Osteoblast (primary cell): ENCODE measurements at regions not wholly inside any gene's neighbourhood (a gene's known extent, or its start where the extent isn't known, plus 50 kb on each side); places are given as distances from the start of the nearest gene placed in this dataset.

ENCODE experiments used
- DNase-seq: peaks from one replicate; pipeline ENCODE4 v3.0.0; 2011; ENCODE audit warnings: low spot score, mixed read lengths; ENCODE audit not compliant: insufficient read length; ENCODE audit errors: missing footprints
- H2AFZ ChIP-seq: 2 replicates; pipeline ENCODE4 v1.6.0; 2011; ENCODE audit warnings: mild to moderate bottlenecking, low read length
- H3K27ac ChIP-seq: 2 replicates; pipeline ENCODE4 v1.5.1; 2011; ENCODE audit warnings: mild to moderate bottlenecking, low read depth, low read length, moderate library complexity
- H3K27me3 ChIP-seq: 2 replicates; pipeline ENCODE4 v1.6.0; 2012; ENCODE audit warnings: mild to moderate bottlenecking, control low read depth, inconsistent platforms, low read length, moderate library complexity; ENCODE audit not compliant: insufficient read depth
- H3K36me3 ChIP-seq: 2 replicates; pipeline ENCODE4 v1.5.1; 2011; ENCODE audit warnings: mild to moderate bottlenecking, low read length, control low read depth, moderate library complexity; ENCODE audit not compliant: insufficient read depth
- H3K4me1 ChIP-seq: 2 replicates; pipeline ENCODE4 v1.5.1; 2011; ENCODE audit warnings: mild to moderate bottlenecking, low read length, control low read depth, moderate library complexity; ENCODE audit not compliant: insufficient read depth
- H3K4me2 ChIP-seq: 2 replicates; pipeline ENCODE4 v1.6.0; 2011; ENCODE audit warnings: mild to moderate bottlenecking, low read length; ENCODE audit not compliant: insufficient read depth
- H3K4me3 ChIP-seq: fragments of 200-600 bp; sonication (generic); 3 replicates; pipeline ENCODE4 v1.5.1; 2012; ENCODE audit warnings: mild to moderate bottlenecking, low read length, inconsistent platforms; ENCODE audit not compliant: insufficient read depth
- H3K79me2 ChIP-seq: 2 replicates; pipeline ENCODE4 v1.6.0; 2012; ENCODE audit warnings: mild to moderate bottlenecking, low read length, control low read depth, inconsistent platforms; ENCODE audit not compliant: insufficient read depth
- H3K9me3 ChIP-seq: 2 replicates; pipeline ENCODE4 v1.5.1; 2011; ENCODE audit warnings: low read depth, low read length, control low read depth
- H4K20me1 ChIP-seq: 2 replicates; pipeline ENCODE4 v1.6.0; 2012; ENCODE audit warnings: mild to moderate bottlenecking, low read length, control low read depth; ENCODE audit not compliant: insufficient read depth
- CTCF ChIP-seq: IDR thresholded peaks from 2 replicates; pipeline ENCODE4 v1.5.1; 2011; ENCODE audit warnings: mild to moderate bottlenecking, low read depth, low read length, moderate library complexity; ENCODE audit errors: extremely low read depth

GRCh38 chr7:115085421-115085820 lies 163.5 kb downstream of the MDFIC start:
- H3K9me3 ChIP-seq = no peaks in the 10 kb centered on the region
- H4K20me1 ChIP-seq = no peaks in the 10 kb centered on the region
- H3K4me3 ChIP-seq = no peak overlapping the region
- no peak for TF ChIP-seq CTCF
- H3K27me3 ChIP-seq = no peaks in the 10 kb centered on the region
- no peaks in the 10 kb centered on the region for H3K79me2 ChIP-seq
- no peak overlapping the region for H2AFZ ChIP-seq
- H3K27ac ChIP-seq = no peak overlapping the region
- DNase-seq = no peak
- H3K4me2 ChIP-seq = no peak overlapping the region
- H3K4me1 ChIP-seq = peaks cover 12% of the 10 kb centered on the region
- H3K36me3 ChIP-seq = no peaks in the 10 kb centered on the region

GRCh38 chr7:115083935-115084334 lies 162.0 kb downstream of the MDFIC start:
- H3K4me2 ChIP-seq = no peak overlapping the region
- H3K27me3 ChIP-seq = no peaks in the 10 kb centered on the region
- no peaks in the 10 kb centered on the region for H3K36me3 ChIP-seq
- no peaks in the 10 kb centered on the region for H3K79me2 ChIP-seq
- DNase-seq = no peak
- H3K27ac ChIP-seq = no peak overlapping the region
- no peaks in the 10 kb centered on the region for H4K20me1 ChIP-seq
- H2AFZ ChIP-seq = no peak overlapping the region
- peaks cover 12% of the 10 kb centered on the region for H3K4me1 ChIP-seq
- no peaks in the 10 kb centered on the region for H3K9me3 ChIP-seq
- TF ChIP-seq CTCF = no peak
- no peak overlapping the region for H3K4me3 ChIP-seq

GRCh38 chr7:115081772-115082171 lies 159.9 kb downstream of the MDFIC start:
- no peak for DNase-seq
- Histone ChIP-seq H3K36me3 (no peaks in the 10 kb centered on the region), H3K4me2 (no peak overlapping the region), H2AFZ (no peak overlapping the region), H4K20me1 (no peaks in the 10 kb centered on the region), H3K4me1 (peaks cover under 1% of the 10 kb centered on the region), H3K27me3 (no peaks in the 10 kb centered on the region), H3K27ac (no peak overlapping the region), H3K4me3 (no peak overlapping the region), H3K79me2 (no peaks in the 10 kb centered on the region), H3K9me3 (no peaks in the 10 kb centered on the region)
- no peak for TF ChIP-seq CTCF

- Histone ChIP-seq H2AFZ (no peak overlapping the region), H4K20me1 (no peaks in the 10 kb centered on the region), H3K4me1 (no peaks in the 10 kb centered on the region), H3K4me2 (no peak overlapping the region), H3K27me3 (no peaks in the 10 kb centered on the region), H3K36me3 (no peaks in the 10 kb centered on the region), H3K9me3 (no peaks in the 10 kb centered on the region), H3K27ac (no peak overlapping the region), H3K4me3 (no peak overlapping the region), H3K79me2 (no peaks in the 10 kb centered on the region)
- no peak for DNase-seq
- no peak for TF ChIP-seq CTCF
Measured at GRCh38 chr7:115078851-115079250, 157.0 kb downstream of the MDFIC start.
